ENCODE measurements at regions not wholly inside any gene's neighbourhood (a gene's known extent, or its start where the extent isn't known, plus 50 kb on each side); places are given as distances from the start of the nearest gene placed in this dataset.

GRCh38 chrX:40329616-40330015 lies 231.9 kb upstream of the BCOR start:
- TF ChIP-seq, protein P1, sequence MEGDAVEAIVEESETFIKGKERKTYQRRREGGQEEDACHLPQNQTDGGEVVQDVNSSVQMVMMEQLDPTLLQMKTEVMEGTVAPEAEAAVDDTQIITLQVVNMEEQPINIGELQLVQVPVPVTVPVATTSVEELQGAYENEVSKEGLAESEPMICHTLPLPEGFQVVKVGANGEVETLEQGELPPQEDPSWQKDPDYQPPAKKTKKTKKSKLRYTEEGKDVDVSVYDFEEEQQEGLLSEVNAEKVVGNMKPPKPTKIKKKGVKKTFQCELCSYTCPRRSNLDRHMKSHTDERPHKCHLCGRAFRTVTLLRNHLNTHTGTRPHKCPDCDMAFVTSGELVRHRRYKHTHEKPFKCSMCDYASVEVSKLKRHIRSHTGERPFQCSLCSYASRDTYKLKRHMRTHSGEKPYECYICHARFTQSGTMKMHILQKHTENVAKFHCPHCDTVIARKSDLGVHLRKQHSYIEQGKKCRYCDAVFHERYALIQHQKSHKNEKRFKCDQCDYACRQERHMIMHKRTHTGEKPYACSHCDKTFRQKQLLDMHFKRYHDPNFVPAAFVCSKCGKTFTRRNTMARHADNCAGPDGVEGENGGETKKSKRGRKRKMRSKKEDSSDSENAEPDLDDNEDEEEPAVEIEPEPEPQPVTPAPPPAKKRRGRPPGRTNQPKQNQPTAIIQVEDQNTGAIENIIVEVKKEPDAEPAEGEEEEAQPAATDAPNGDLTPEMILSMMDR (conservative IDR thresholded peaks at IDR 0.05): no peak
- no peak for TF ChIP-seq EZH2 (IDR thresholded peaks at IDR 0.05; ENCODE audit: low read depth)

Measured in PC-9 (cell line).